ENCODE measurements at regions not wholly inside any gene's neighbourhood (a gene's known extent, or its start where the extent isn't known, plus 50 kb on each side); places are given as distances from the start of the nearest gene placed in this dataset.

DNA sequence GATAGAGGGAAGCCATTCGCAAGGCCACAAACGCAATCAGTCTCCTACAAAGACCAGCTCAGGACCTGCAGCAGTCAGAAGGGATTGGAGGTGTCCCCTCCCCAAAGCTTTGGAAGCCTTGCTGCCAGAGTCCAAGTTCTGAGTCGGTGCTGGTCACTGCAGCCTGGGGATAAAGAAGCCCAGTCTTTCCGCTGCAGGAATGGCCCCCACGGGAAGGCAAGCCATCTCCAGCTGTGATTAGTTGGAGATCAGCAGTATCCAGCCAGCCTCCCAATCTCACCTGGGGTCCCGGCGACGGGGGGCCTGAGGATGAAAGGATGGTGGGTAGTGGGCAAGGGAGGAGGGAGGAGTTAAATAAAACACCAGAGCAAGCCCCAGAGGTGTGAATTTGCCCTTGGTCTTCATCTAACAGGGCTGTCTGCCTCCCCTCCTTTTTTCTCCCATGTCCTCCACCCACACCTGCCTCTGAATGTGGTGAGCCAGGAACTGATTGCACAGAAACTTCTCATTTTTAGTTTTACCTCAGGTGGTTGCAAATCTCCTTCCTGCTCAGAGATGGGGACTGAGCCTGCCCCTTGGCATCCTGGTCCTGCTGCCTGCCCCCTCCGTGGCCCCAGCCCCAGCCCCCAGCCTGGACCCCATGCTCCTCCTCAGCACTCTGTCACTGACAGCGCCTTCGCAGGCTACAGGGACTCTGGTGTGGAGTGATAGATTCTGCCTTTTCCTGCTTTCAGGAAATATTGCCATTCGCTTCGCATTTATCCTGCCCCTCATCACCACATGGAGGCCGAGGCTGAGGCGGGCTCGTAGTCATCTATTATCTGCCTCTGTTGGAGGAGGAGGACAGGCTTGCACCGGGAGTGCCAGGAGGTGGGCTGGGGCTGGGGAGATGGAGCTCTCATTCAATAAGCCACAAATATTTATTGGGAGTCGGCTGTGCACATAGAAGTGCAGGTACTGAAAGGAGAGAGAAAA is 262.9 kb upstream of the SDK2 start:
- Histone ChIP-seq H3K56ac (replicated peaks; ENCODE audit: insufficient read length, low read depth, low read length) (no peak overlapping the region), H3K4ac (replicated peaks; ENCODE audit: insufficient read length, low read depth, low read length) (no peak overlapping the region), H4K20me1 (replicated peaks in 1 of 2; ENCODE audit: control insufficient read depth in 1 of 2, insufficient read depth in 2 of 2, low read length in 2 of 2) (peaks cover 3 to 4% of the 10 kb centered on the region in 2 experiments), H2AFZ (ENCODE audit: low read length) (no peak overlapping the region), H3K36me3 (ENCODE audit: control insufficient read depth in 2 of 4, insufficient read depth in 4 of 4, low read length in 3 of 4) (no peaks in the 10 kb centered on the region), H3K23me2 (ENCODE audit: low read depth, low read length) (0 out of 2 replicates have a peak, but pooled peaks cover 2% of the 10 kb centered on the region), H4K91ac (replicated peaks; ENCODE audit: insufficient read length, low read length) (no peak overlapping the region), H3K4me1 (replicated peaks in 1 of 4; ENCODE audit: control insufficient read depth in 3 of 4, insufficient read depth in 4 of 4, low read length in 3 of 4) (peaks cover 2 to 9% (median 5%) of the 10 kb centered on the region in 4 experiments; a peak in 6 of 7 replicates), H3K14ac (ENCODE audit: insufficient read length) (no peak overlapping the region), H3K23ac (ENCODE audit: insufficient read length) (no peak overlapping the region), H2BK20ac (ENCODE audit: low read length) (no peak overlapping the region), H3K4me2 (ENCODE audit: insufficient read depth in 1 of 2, low read depth in 2 of 2, low read length in 2 of 2) (no peak overlapping the region), H3K27me3 (replicated peaks in 1 of 4; ENCODE audit: control insufficient read depth in 3 of 4, extremely low read depth in 1 of 4, insufficient read depth in 3 of 4, low read length in 3 of 4) (peaks cover 12 to 63% (median 43%) of the 10 kb centered on the region in 4 experiments), H3K79me2 (ENCODE audit: control insufficient read depth in 1 of 2, insufficient read depth in 2 of 2, low read length in 2 of 2) (no peaks in the 10 kb centered on the region), H2AK5ac (ENCODE audit: low read depth, low read length) (no peak overlapping the region), H3K79me1 (ENCODE audit: low read depth, low read length) (no peaks in the 10 kb centered on the region), H2BK15ac (ENCODE audit: low read length) (no peak overlapping the region), H3K9ac (replicated peaks in 1 of 4; ENCODE audit: extremely low read depth in 1 of 4, low read depth in 3 of 4, low read length in 3 of 4) (no peak overlapping the region), H3K27ac (ENCODE audit: low read depth, low read length) (no peak overlapping the region), H4K5ac (ENCODE audit: insufficient read length, low read depth, low read length) (no peak overlapping the region), H2BK12ac (ENCODE audit: low read depth, low read length) (no peak overlapping the region), H3K9me3 (ENCODE audit: insufficient read depth in 2 of 2, low read depth in 1 of 2, low read length in 1 of 2) (no peaks in the 10 kb centered on the region), H3K18ac (ENCODE audit: extremely low read depth, low read length) (no peak overlapping the region), H2BK120ac (replicated peaks; ENCODE audit: low read depth, low read length) (no peak overlapping the region), H2BK5ac (ENCODE audit: low read depth, low read length) (no peak overlapping the region), H4K8ac (ENCODE audit: extremely low read depth, insufficient read depth, low read length) (no peak overlapping the region), H3K4me3 (ENCODE audit: extremely low read depth in 1 of 4, insufficient read depth in 2 of 4, low read depth in 3 of 4, low read length in 4 of 4) (no peak overlapping the region)
- ChIA-PET CTCF (ENCODE audit: partially characterized antibody) (interaction anchor here (0.6 to 1.3 kb wide), 3 partner anchors 12 to 39 kb away, joined by 3 to 4 read pairs (median 4); no protein-coding TSS in a partner anchor), POLR2A (ENCODE audit: partially characterized antibody) (no interaction called here)
- no peak for FAIRE-seq
- 92% methylated on average over 17 of the region's 18 CpGs; no CpG with 5 or more reads in 1 of the 2 experiments for WGBS, 2 experiments (ENCODE audit: extremely low coverage in 1 of 2, insufficient coverage in 1 of 2, insufficient read length in 1 of 2, insufficient replicate concordance in 2 of 2, low coverage in 1 of 2, low lambda C conversion rate in 2 of 2, missing lambda C conversion rate in 1 of 2)
- TF ChIP-seq MAFK (IDR thresholded peaks at IDR 0.05; ENCODE audit: low read depth, low read length) (no peak), CEBPB (IDR thresholded peaks at IDR 0.05; ENCODE audit: low read depth, low read length) (no peak)
- no peak for DNase-seq (ENCODE audit: low read depth in 1 of 2, low spot score in 2 of 2)
